ENCODE measurements at regions not wholly inside any gene's neighbourhood (a gene's known extent, or its start where the extent isn't known, plus 50 kb on each side); places are given as distances from the start of the nearest gene placed in this dataset.

GRCh38 chr1:81323862-81324261 is 476.9 kb upstream of the ADGRL2 start:
- H3K9me3 ChIP-seq (ENCODE audit: low read length), result no peaks in the 10 kb centered on the region
- H3K36me3 ChIP-seq (ENCODE audit: insufficient read depth, low read length), result no peaks in the 10 kb centered on the region
- no peak for TF ChIP-seq TAF1 (IDR thresholded peaks at IDR 0.05; ENCODE audit: low read depth)
- H4K20me1 ChIP-seq (ENCODE audit: insufficient read depth), result no peaks in the 10 kb centered on the region
- no peak overlapping the region for H3K4me3 ChIP-seq (ENCODE audit: low read length)
- no peak overlapping the region for H2AFZ ChIP-seq (ENCODE audit: low read depth, low read length)
- H3K4me2 ChIP-seq (ENCODE audit: low read length), result no peak overlapping the region
- no peaks in the 10 kb centered on the region for H3F3A ChIP-seq (ENCODE audit: insufficient read depth, low read length, poor library complexity, severe bottlenecking)
- H3K27ac ChIP-seq (ENCODE audit: low read length), result no peak overlapping the region
- no peaks in the 10 kb centered on the region for H3K27me3 ChIP-seq (ENCODE audit: insufficient read depth, low read depth, low read length)
- H3K9me2 ChIP-seq (ENCODE audit: insufficient read depth, low read length), result no peaks in the 10 kb centered on the region
- H3K79me2 ChIP-seq (replicated peaks; ENCODE audit: insufficient read depth, low read length), result no peaks in the 10 kb centered on the region
- H3K9ac ChIP-seq (ENCODE audit: low read length), result no peak overlapping the region

- TF ChIP-seq RAD21 (conservative IDR thresholded peaks at IDR 0.05), result no peak
- TF ChIP-seq, protein P1, sequence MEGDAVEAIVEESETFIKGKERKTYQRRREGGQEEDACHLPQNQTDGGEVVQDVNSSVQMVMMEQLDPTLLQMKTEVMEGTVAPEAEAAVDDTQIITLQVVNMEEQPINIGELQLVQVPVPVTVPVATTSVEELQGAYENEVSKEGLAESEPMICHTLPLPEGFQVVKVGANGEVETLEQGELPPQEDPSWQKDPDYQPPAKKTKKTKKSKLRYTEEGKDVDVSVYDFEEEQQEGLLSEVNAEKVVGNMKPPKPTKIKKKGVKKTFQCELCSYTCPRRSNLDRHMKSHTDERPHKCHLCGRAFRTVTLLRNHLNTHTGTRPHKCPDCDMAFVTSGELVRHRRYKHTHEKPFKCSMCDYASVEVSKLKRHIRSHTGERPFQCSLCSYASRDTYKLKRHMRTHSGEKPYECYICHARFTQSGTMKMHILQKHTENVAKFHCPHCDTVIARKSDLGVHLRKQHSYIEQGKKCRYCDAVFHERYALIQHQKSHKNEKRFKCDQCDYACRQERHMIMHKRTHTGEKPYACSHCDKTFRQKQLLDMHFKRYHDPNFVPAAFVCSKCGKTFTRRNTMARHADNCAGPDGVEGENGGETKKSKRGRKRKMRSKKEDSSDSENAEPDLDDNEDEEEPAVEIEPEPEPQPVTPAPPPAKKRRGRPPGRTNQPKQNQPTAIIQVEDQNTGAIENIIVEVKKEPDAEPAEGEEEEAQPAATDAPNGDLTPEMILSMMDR (IDR thresholded peaks at IDR 0.05; ENCODE audit: poor library complexity, severe bottlenecking), result no peak
- no peak for TF ChIP-seq EZH2 (IDR thresholded peaks at IDR 0.05; ENCODE audit: borderline replicate concordance, insufficient read depth, low read length, poor library complexity, severe bottlenecking)
- TF ChIP-seq SMC3 (conservative IDR thresholded peaks at IDR 0.05; ENCODE audit: poor library complexity), result no peak
- TF ChIP-seq POLR2AphosphoS5 (IDR thresholded peaks at IDR 0.05), result no peak
- no peak for TF ChIP-seq EP300 (conservative IDR thresholded peaks at IDR 0.05; ENCODE audit: poor library complexity, severe bottlenecking)
- no peak for TF ChIP-seq MXI1 (conservative IDR thresholded peaks at IDR 0.05; ENCODE audit: poor library complexity, severe bottlenecking)
- TF ChIP-seq TAF1 (IDR thresholded peaks at IDR 0.05; ENCODE audit: low read depth), result no peak
- TF ChIP-seq REST (IDR thresholded peaks at IDR 0.05; ENCODE audit: borderline replicate concordance), result no peak
- Histone ChIP-seq H3K4me3 (ENCODE audit: low read length) (no peak overlapping the region), H2AFZ (ENCODE audit: low read depth, low read length) (no peak overlapping the region), H3K27me3 (ENCODE audit: insufficient read depth, low read depth, low read length) (no peaks in the 10 kb centered on the region), H3F3A (ENCODE audit: insufficient read depth, low read length, poor library complexity, severe bottlenecking) (no peaks in the 10 kb centered on the region), H3K4me2 (ENCODE audit: low read length) (no peak overlapping the region), H3K27ac (ENCODE audit: low read length) (no peak overlapping the region), H3K9me3 (ENCODE audit: low read length) (no peaks in the 10 kb centered on the region), H4K20me1 (ENCODE audit: insufficient read depth) (no peaks in the 10 kb centered on the region), H3K36me3 (ENCODE audit: insufficient read depth, low read length) (no peaks in the 10 kb centered on the region), H3K9ac (ENCODE audit: low read length) (no peak overlapping the region), H3K79me2 (replicated peaks; ENCODE audit: insufficient read depth, low read length) (no peaks in the 10 kb centered on the region), H3K9me2 (ENCODE audit: insufficient read depth, low read length) (no peaks in the 10 kb centered on the region)
Observed at GRCh38 chr1:81317191-81317590, 483.5 kb upstream of the ADGRL2 start.

Measured in neural cell (in vitro differentiated cells).